Activated CD4-positive, alpha-beta T cell treated with anti-CD3 and anti-CD28 coated beads for 36 hours (primary cell): ENCODE measurements at regions not wholly inside any gene's neighbourhood (a gene's known extent, or its start where the extent isn't known, plus 50 kb on each side); places are given as distances from the start of the nearest gene placed in this dataset.
"Not testable (repeated sequence)": the region's sequence is repeated elsewhere in the genome, so short reads cannot be mapped to it uniquely, and the experiment has no call there.

Source experiments
- ATAC-seq: fragments of 200-7000 bp; cut with Tn5 transposase; one replicate; pipeline ENCODE4 v1.10.0; 2021; ENCODE audit warnings: mild to moderate bottlenecking, moderate library complexity
- CTCF ChIA-PET: fragments of 350-600 bp; sonication (Branson Sonifier 250); formaldehyde crosslinking; loops from one replicate; lab custom pipeline; 2021; ENCODE audit warnings: antibody characterized with exemption; lab: Charles Lee
- POLR2A ChIA-PET: fragments of 350-600 bp; sonication (Branson Sonifier 250); formaldehyde crosslinking; loops from one replicate; lab custom pipeline; 2021; ENCODE audit warnings: antibody characterized with exemption, inconsistent platforms; lab: Charles Lee
- DNase-seq: peaks from one replicate; pipeline ENCODE4 v3.0.0-alpha.2; 2020
- H3K27ac Mint-ChIP-seq: one replicate; pipeline ENCODE4 v1.8.0; 2021; ENCODE audit warnings: mixed read lengths
- H3K27me3 Mint-ChIP-seq: one replicate; pipeline ENCODE4 v1.8.0; 2021; ENCODE audit warnings: mixed read lengths
- H3K36me3 Mint-ChIP-seq: one replicate; pipeline ENCODE4 v1.8.0; 2021; ENCODE audit warnings: low read depth, mixed read lengths
- H3K4me1 Mint-ChIP-seq: one replicate; pipeline ENCODE4 v1.8.0; 2021; ENCODE audit warnings: mixed read lengths
- H3K4me3 Mint-ChIP-seq: one replicate; pipeline ENCODE4 v1.8.0; 2021; ENCODE audit warnings: mild to moderate bottlenecking, moderate library complexity, mixed read lengths
- H3K9me3 Mint-ChIP-seq: one replicate; pipeline ENCODE4 v1.8.0; 2021; ENCODE audit warnings: low read depth, mixed read lengths
- intact Hi-C, 2 experiments: fragments of 100-400 bp; cut with DNase I in 1 of 2; cut with micrococcal nuclease in 1 of 2; formaldehyde crosslinking; loops; one replicate each; pipeline versions ENCODE4 v1.14.2 to v1.15.1; 2022 to 2024; cut with DNase I, micrococcal nuclease

GRCh38 chr11:97751405-97751804, 1269.3 kb upstream of the CNTN5 start:
- Mint-ChIP-seq H3K27ac (no peak overlapping the region), H3K27me3 (no peaks in the 10 kb centered on the region), H3K4me3 (no peak overlapping the region), H3K36me3 (no peaks in the 10 kb centered on the region), H3K4me1 (no peaks in the 10 kb centered on the region), H3K9me3 (peaks cover 4% of the 10 kb centered on the region)
- intact Hi-C loops = loop anchor here in 1 of 2 experiments (5.0 kb wide), 1 partner anchor 41 kb away; no protein-coding TSS in a partner anchor
- CTCF ChIA-PET = no interaction called here
- DNase-seq (no peak), ATAC-seq (no peak)
- POLR2A ChIA-PET = no interaction called here

GRCh38 chr11:97751952-97752351, 1268.8 kb upstream of the CNTN5 start:
- peaks cover 4% of the 10 kb centered on the region for H3K9me3 Mint-ChIP-seq
- no peak overlapping the region for H3K4me3 Mint-ChIP-seq
- no peaks in the 10 kb centered on the region for H3K27me3 Mint-ChIP-seq
- H3K4me1 Mint-ChIP-seq = no peaks in the 10 kb centered on the region
- H3K27ac Mint-ChIP-seq = no peak overlapping the region
- POLR2A ChIA-PET = no interaction called here
- intact Hi-C loops = loop anchor here in 1 of 2 experiments (5.0 kb wide), 1 partner anchor 40 kb away; no protein-coding TSS in a partner anchor
- CTCF ChIA-PET = no interaction called here
- DNase-seq (no peak), ATAC-seq (no peak)
- H3K36me3 Mint-ChIP-seq = no peaks in the 10 kb centered on the region

- ATAC-seq (no peak), DNase-seq (no peak)
- ChIA-PET CTCF (no interaction called here), POLR2A (no interaction called here)
- H3K4me3 Mint-ChIP-seq = no peak overlapping the region
- H3K9me3 Mint-ChIP-seq = peaks cover 4% of the 10 kb centered on the region
- H3K27me3 Mint-ChIP-seq = no peaks in the 10 kb centered on the region
- intact Hi-C loops = loop anchor here in 1 of 2 experiments (5.0 kb wide), 1 partner anchor 37 kb away; no protein-coding TSS in a partner anchor
- no peaks in the 10 kb centered on the region for H3K36me3 Mint-ChIP-seq
- no peak overlapping the region for H3K27ac Mint-ChIP-seq
- no peaks in the 10 kb centered on the region for H3K4me1 Mint-ChIP-seq
Observed at GRCh38 chr11:97754976-97755375, 1265.8 kb upstream of the CNTN5 start.

GRCh38 chr11:97756571-97757335, 1264.0 kb upstream of the CNTN5 start:
- no peaks in the 10 kb centered on the region for H3K27me3 Mint-ChIP-seq
- ChIA-PET POLR2A (no interaction called here), CTCF (no interaction called here)
- DNase-seq (no peak), ATAC-seq (no peak)
- no peaks in the 10 kb centered on the region for H3K36me3 Mint-ChIP-seq
- intact Hi-C loops = no loop called here
- H3K27ac Mint-ChIP-seq = no peak overlapping the region
- peaks cover 6% of the 10 kb centered on the region for H3K9me3 Mint-ChIP-seq
- H3K4me1 Mint-ChIP-seq = no peaks in the 10 kb centered on the region
- no peak overlapping the region for H3K4me3 Mint-ChIP-seq

- Mint-ChIP-seq H3K9me3 (peaks cover 5% of the 10 kb centered on the region), H3K36me3 (no peaks in the 10 kb centered on the region), H3K4me3 (no peak overlapping the region), H3K4me1 (no peaks in the 10 kb centered on the region), H3K27me3 (no peaks in the 10 kb centered on the region), H3K27ac (no peak overlapping the region)
- no peak for DNase-seq
- POLR2A ChIA-PET = no interaction called here
- intact Hi-C loops = no loop called here
- CTCF ChIA-PET = no interaction called here
- ATAC-seq = no peak
Observed at GRCh38 chr11:97761175-97761574, 1259.6 kb upstream of the CNTN5 start.

- H3K9me3 Mint-ChIP-seq = peaks cover 6% of the 10 kb centered on the region
- H3K4me1 Mint-ChIP-seq = no peaks in the 10 kb centered on the region
- H3K36me3 Mint-ChIP-seq = no peaks in the 10 kb centered on the region
- CTCF ChIA-PET = no interaction called here
- ATAC-seq = no peak
- POLR2A ChIA-PET = no interaction called here
- H3K27me3 Mint-ChIP-seq = no peaks in the 10 kb centered on the region
- no peak overlapping the region for H3K27ac Mint-ChIP-seq
- no peak overlapping the region for H3K4me3 Mint-ChIP-seq
- no peak for DNase-seq
- intact Hi-C loops = no loop called here
Observed at GRCh38 chr11:97764193-97764592, 1256.6 kb upstream of the CNTN5 start.

- H3K4me1 Mint-ChIP-seq = no peaks in the 10 kb centered on the region
- ATAC-seq = no peak
- no peak overlapping the region for H3K27ac Mint-ChIP-seq
- POLR2A ChIA-PET = no interaction called here
- peaks cover 6% of the 10 kb centered on the region for H3K9me3 Mint-ChIP-seq
- no peaks in the 10 kb centered on the region for H3K27me3 Mint-ChIP-seq
- intact Hi-C loops = loop anchor here in 1 of 2 experiments (5.0 kb wide), 1 partner anchor 38 kb away; no protein-coding TSS in a partner anchor
- CTCF ChIA-PET = no interaction called here
- H3K36me3 Mint-ChIP-seq = no peaks in the 10 kb centered on the region
- no peak overlapping the region for H3K4me3 Mint-ChIP-seq
- DNase-seq = no peak
Observed at GRCh38 chr11:97764605-97765004, 1256.1 kb upstream of the CNTN5 start.

- no peak for DNase-seq
- ChIA-PET CTCF (no interaction called here), POLR2A (no interaction called here)
- no peak overlapping the region for H3K4me3 Mint-ChIP-seq
- intact Hi-C loops = loop anchor here in 1 of 2 experiments (5.0 kb wide), 1 partner anchor 42 kb away; no protein-coding TSS in a partner anchor
- H3K36me3 Mint-ChIP-seq = no peaks in the 10 kb centered on the region
- H3K27me3 Mint-ChIP-seq = no peaks in the 10 kb centered on the region
- no peaks in the 10 kb centered on the region for H3K4me1 Mint-ChIP-seq
- no peak overlapping the region for H3K27ac Mint-ChIP-seq
- H3K9me3 Mint-ChIP-seq = peaks cover 4% of the 10 kb centered on the region
- ATAC-seq = no peak
Observed at GRCh38 chr11:97770570-97770969, 1250.2 kb upstream of the CNTN5 start.

- POLR2A ChIA-PET = no interaction called here
Observed at GRCh38 chr11:97772705-97773104, 1248.0 kb upstream of the CNTN5 start.

GRCh38 chr11:97784388-97784787, 1236.4 kb upstream of the CNTN5 start:
- H3K36me3 Mint-ChIP-seq, DNase-seq, H3K27ac Mint-ChIP-seq, ATAC-seq, POLR2A ChIA-PET, H3K27me3 Mint-ChIP-seq, CTCF ChIA-PET, intact Hi-C loops, H3K4me1 Mint-ChIP-seq, H3K4me3 Mint-ChIP-seq: not testable (repeated sequence)
- peaks cover 31% of the 10 kb centered on the region for H3K9me3 Mint-ChIP-seq

More at GRCh38 chr11:97772705-97773104, 1248.0 kb upstream of the CNTN5 start:
- H3K9me3 Mint-ChIP-seq = peaks cover 6% of the 10 kb centered on the region
- CTCF ChIA-PET = no interaction called here
- H3K27ac Mint-ChIP-seq = no peak overlapping the region
- DNase-seq = no peak
- no peak overlapping the region for H3K4me3 Mint-ChIP-seq
- no peaks in the 10 kb centered on the region for H3K4me1 Mint-ChIP-seq
- H3K27me3 Mint-ChIP-seq = no peaks in the 10 kb centered on the region
- no peaks in the 10 kb centered on the region for H3K36me3 Mint-ChIP-seq
- intact Hi-C loops = loop anchor here in 1 of 2 experiments (5.0 kb wide), 1 partner anchor 40 kb away; no protein-coding TSS in a partner anchor
- no peak for ATAC-seq

GRCh38 chr11:97786961-97787360, 1233.8 kb upstream of the CNTN5 start:
- no peak for ATAC-seq
- intact Hi-C loops = no loop called here
- H3K27ac Mint-ChIP-seq = no peak overlapping the region
- ChIA-PET POLR2A (no interaction called here), CTCF (no interaction called here)
- DNase-seq = no peak
- H3K9me3 Mint-ChIP-seq = peaks cover 27% of the 10 kb centered on the region
- H3K4me3 Mint-ChIP-seq = no peak overlapping the region
- no peaks in the 10 kb centered on the region for H3K4me1 Mint-ChIP-seq
- H3K36me3 Mint-ChIP-seq = no peaks in the 10 kb centered on the region
- no peaks in the 10 kb centered on the region for H3K27me3 Mint-ChIP-seq

GRCh38 chr11:97794876-97795275, 1225.9 kb upstream of the CNTN5 start:
- no peak for ATAC-seq
- intact Hi-C loops = loop anchor here in 1 of 2 experiments (5.0 kb wide), 1 partner anchor 43 kb away; no protein-coding TSS in a partner anchor
- H3K27ac Mint-ChIP-seq = no peak overlapping the region
- ChIA-PET POLR2A (no interaction called here), CTCF (no interaction called here)
- no peak for DNase-seq
- H3K27me3 Mint-ChIP-seq = no peaks in the 10 kb centered on the region
- H3K9me3 Mint-ChIP-seq = peaks cover 6% of the 10 kb centered on the region
- H3K4me1 Mint-ChIP-seq = no peaks in the 10 kb centered on the region
- H3K36me3 Mint-ChIP-seq = no peaks in the 10 kb centered on the region
- no peak overlapping the region for H3K4me3 Mint-ChIP-seq
